ENCODE measurements at regions not wholly inside any gene's neighbourhood (a gene's known extent, or its start where the extent isn't known, plus 50 kb on each side); places are given as distances from the start of the nearest gene placed in this dataset.

DNA sequence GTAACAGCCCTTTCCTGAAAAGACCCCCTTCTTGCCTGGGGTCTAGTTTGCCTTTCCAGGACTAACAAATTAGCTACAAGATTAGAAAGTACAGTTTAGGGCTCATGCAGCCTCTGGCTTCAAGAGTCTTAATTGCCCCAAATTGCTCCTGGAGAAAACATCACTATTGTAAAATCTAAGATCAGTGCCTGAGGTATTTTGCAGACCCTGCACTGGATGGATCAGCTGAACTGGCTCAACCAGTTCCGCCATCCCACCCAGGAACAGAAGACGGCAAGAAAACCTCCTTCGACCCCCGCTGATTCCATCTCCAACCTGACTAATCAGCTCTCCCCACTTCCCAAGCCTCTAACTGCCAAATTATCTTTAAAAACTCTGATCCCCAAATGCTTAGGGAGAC is 236.5 kb upstream of the KCNG1 start:
- H3K36me3 ChIP-seq (replicated peaks; ENCODE audit: insufficient read depth, low read length) = no peaks in the 10 kb centered on the region
- H3K9me3 ChIP-seq (replicated peaks; ENCODE audit: insufficient read depth, low read length) = no peaks in the 10 kb centered on the region
- H3K27ac ChIP-seq (ENCODE audit: low read length) = no peak overlapping the region
- TF ChIP-seq CTCF (IDR thresholded peaks at IDR 0.05; ENCODE audit: low read length) = no peak
- no peak for TF ChIP-seq EZH2phosphoT487 (IDR thresholded peaks at IDR 0.05; ENCODE audit: low read length)
- no peak for TF ChIP-seq EZH2 (optimal IDR thresholded peaks at IDR 0.05; ENCODE audit: low read depth, low read length)
- no peaks in the 10 kb centered on the region for H3K27me3 ChIP-seq (replicated peaks; ENCODE audit: insufficient read depth, low read length)
- no peaks in the 10 kb centered on the region for H3K9me2 ChIP-seq (replicated peaks; ENCODE audit: insufficient read depth, low read length)
- H3K4me3 ChIP-seq (ENCODE audit: low read length) = no peak overlapping the region
- H3K79me2 ChIP-seq (ENCODE audit: low read length) = no peaks in the 10 kb centered on the region
- no peaks in the 10 kb centered on the region for H4K20me1 ChIP-seq (ENCODE audit: insufficient read depth, low read length)
- H3F3A ChIP-seq (ENCODE audit: insufficient read depth, low read length) = no peaks in the 10 kb centered on the region
- no peak overlapping the region for H3K9ac ChIP-seq (ENCODE audit: low read length)
- no peak for DNase-seq
- H2AFZ ChIP-seq (ENCODE audit: low read length) = no peak overlapping the region
- H3K4me1 ChIP-seq (ENCODE audit: low read length) = no peaks in the 10 kb centered on the region
- no peak overlapping the region for H3K4me2 ChIP-seq (ENCODE audit: low read depth, low read length)

DNA sequence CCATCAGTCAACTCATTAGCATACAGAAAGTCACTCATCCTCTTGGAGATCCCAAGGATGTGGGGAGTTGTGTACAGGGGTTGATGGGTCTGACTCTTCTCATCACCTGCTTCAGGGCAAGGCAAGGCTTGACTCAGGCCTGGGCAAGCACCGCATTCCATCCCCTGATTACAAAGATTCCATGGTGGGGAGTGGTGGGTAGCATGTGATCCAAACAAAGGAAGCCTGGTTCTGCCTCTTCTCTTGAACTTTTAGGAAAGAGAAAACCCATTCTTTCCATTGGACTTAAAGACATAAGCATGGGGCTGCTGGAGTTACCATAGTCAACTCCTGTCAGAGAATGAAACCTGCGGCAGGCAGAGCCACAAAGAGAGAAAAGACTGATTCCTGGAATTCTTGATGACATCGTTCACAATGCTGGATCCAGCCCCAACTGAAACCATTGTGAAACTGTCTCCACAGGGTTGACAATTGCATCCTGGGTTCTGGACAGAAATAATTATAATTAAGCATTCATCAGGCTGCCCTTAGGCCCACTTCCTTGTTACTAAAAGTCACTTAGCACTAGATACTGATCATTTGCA is 235.8 kb upstream of the KCNG1 start:
- no peaks in the 10 kb centered on the region for H3K27me3 ChIP-seq (replicated peaks; ENCODE audit: insufficient read depth, low read length)

GRCh38 chr20:51255417-51255816 is 232.5 kb upstream of the KCNG1 start:
- no peak for DNase-seq
- Histone ChIP-seq H3K9ac (ENCODE audit: low read length) (no peak overlapping the region), H3K9me3 (replicated peaks; ENCODE audit: insufficient read depth, low read length) (no peaks in the 10 kb centered on the region), H2AFZ (ENCODE audit: low read length) (no peak overlapping the region), H3K4me3 (ENCODE audit: low read length) (no peak overlapping the region), H3K27me3 (replicated peaks; ENCODE audit: insufficient read depth, low read length) (no peaks in the 10 kb centered on the region), H3K4me2 (ENCODE audit: low read depth, low read length) (no peak overlapping the region), H4K20me1 (ENCODE audit: insufficient read depth, low read length) (no peaks in the 10 kb centered on the region), H3K79me2 (ENCODE audit: low read length) (no peaks in the 10 kb centered on the region), H3K4me1 (ENCODE audit: low read length) (no peaks in the 10 kb centered on the region), H3K27ac (ENCODE audit: low read length) (no peak overlapping the region), H3K36me3 (replicated peaks; ENCODE audit: insufficient read depth, low read length) (no peaks in the 10 kb centered on the region), H3K9me2 (replicated peaks; ENCODE audit: insufficient read depth, low read length) (no peaks in the 10 kb centered on the region), H3F3A (ENCODE audit: insufficient read depth, low read length) (no peaks in the 10 kb centered on the region)
- TF ChIP-seq EZH2phosphoT487 (IDR thresholded peaks at IDR 0.05; ENCODE audit: low read length) = no peak
- no peak for TF ChIP-seq EZH2 (optimal IDR thresholded peaks at IDR 0.05; ENCODE audit: low read depth, low read length)

More for the DNA sequence above, 235.8 kb upstream of the KCNG1 start:
- Histone ChIP-seq H3K4me3 (ENCODE audit: low read length) (no peak overlapping the region), H3K9me2 (replicated peaks; ENCODE audit: insufficient read depth, low read length) (no peaks in the 10 kb centered on the region), H3K36me3 (replicated peaks; ENCODE audit: insufficient read depth, low read length) (no peaks in the 10 kb centered on the region), H3K4me1 (ENCODE audit: low read length) (no peaks in the 10 kb centered on the region), H3K4me2 (ENCODE audit: low read depth, low read length) (no peak overlapping the region), H3K79me2 (ENCODE audit: low read length) (no peaks in the 10 kb centered on the region), H3K9me3 (replicated peaks; ENCODE audit: insufficient read depth, low read length) (no peaks in the 10 kb centered on the region), H4K20me1 (ENCODE audit: insufficient read depth, low read length) (no peaks in the 10 kb centered on the region), H3F3A (ENCODE audit: insufficient read depth, low read length) (no peaks in the 10 kb centered on the region), H2AFZ (ENCODE audit: low read length) (no peak overlapping the region), H3K27ac (ENCODE audit: low read length) (no peak overlapping the region), H3K9ac (ENCODE audit: low read length) (no peak overlapping the region)
- DNase-seq = no peak
- no peak for TF ChIP-seq EZH2phosphoT487 (IDR thresholded peaks at IDR 0.05; ENCODE audit: low read length)
- TF ChIP-seq CTCF (IDR thresholded peaks at IDR 0.05; ENCODE audit: low read length) = no peak
- no peak for TF ChIP-seq EZH2 (optimal IDR thresholded peaks at IDR 0.05; ENCODE audit: low read depth, low read length)

GRCh38 chr20:51253280-51253679 is 230.4 kb upstream of the KCNG1 start:
- H3K9ac ChIP-seq (ENCODE audit: low read length) = no peak overlapping the region
- H3K79me2 ChIP-seq (ENCODE audit: low read length) = no peaks in the 10 kb centered on the region
- H3K27me3 ChIP-seq (replicated peaks; ENCODE audit: insufficient read depth, low read length) = no peaks in the 10 kb centered on the region

More at GRCh38 chr20:51253280-51253679, 230.4 kb upstream of the KCNG1 start:
- H3K4me2 ChIP-seq (ENCODE audit: low read depth, low read length) = no peak overlapping the region
- no peaks in the 10 kb centered on the region for H3K9me3 ChIP-seq (replicated peaks; ENCODE audit: insufficient read depth, low read length)
- no peaks in the 10 kb centered on the region for H4K20me1 ChIP-seq (ENCODE audit: insufficient read depth, low read length)
- no peaks in the 10 kb centered on the region for H3F3A ChIP-seq (ENCODE audit: insufficient read depth, low read length)
- H3K36me3 ChIP-seq (replicated peaks; ENCODE audit: insufficient read depth, low read length) = no peaks in the 10 kb centered on the region
- H3K27ac ChIP-seq (ENCODE audit: low read length) = no peak overlapping the region
- no peak overlapping the region for H3K4me3 ChIP-seq (ENCODE audit: low read length)
- TF ChIP-seq EZH2 (optimal IDR thresholded peaks at IDR 0.05; ENCODE audit: low read depth, low read length) (no peak), EZH2phosphoT487 (IDR thresholded peaks at IDR 0.05; ENCODE audit: low read length) (no peak), CTCF (IDR thresholded peaks at IDR 0.05; ENCODE audit: low read length) (no peak)
- no peaks in the 10 kb centered on the region for H3K9me2 ChIP-seq (replicated peaks; ENCODE audit: insufficient read depth, low read length)
- no peak overlapping the region for H2AFZ ChIP-seq (ENCODE audit: low read length)
- H3K4me1 ChIP-seq (ENCODE audit: low read length) = no peaks in the 10 kb centered on the region
- no peak for DNase-seq
